Calu3 (cell line): ENCODE measurements at regions not wholly inside any gene's neighbourhood (a gene's known extent, or its start where the extent isn't known, plus 50 kb on each side); places are given as distances from the start of the nearest gene placed in this dataset.

ENCODE experiments used
- BruUV-seq: library from RNA; stranded (reverse); fragments of 400-500 nt; replicated peaks from 2 replicates; lab custom pipeline; 2021; lab: Mats Ljungman, UMichigan
- CTCF ChIA-PET: fragments of 300-600 bp; sonication (Branson Sonifier 250); formaldehyde crosslinking; loops from one replicate; lab custom pipeline; 2022; ENCODE audit warnings: antibody characterized with exemption; lab: Charles Lee
- DNase-seq: peaks from one replicate; pipeline ENCODE4 v3.0.0; 2022
- H3K27ac Mint-ChIP-seq: one replicate; pipeline ENCODE4 v1.8.0; 2022; ENCODE audit warnings: mixed read lengths; ENCODE audit not compliant: unreplicated experiment
- H3K27me3 Mint-ChIP-seq: one replicate; pipeline ENCODE4 v1.8.0; 2022; ENCODE audit warnings: mixed read lengths; ENCODE audit not compliant: unreplicated experiment
- H3K36me3 Mint-ChIP-seq: one replicate; pipeline ENCODE4 v1.8.0; 2022; ENCODE audit warnings: mild to moderate bottlenecking, moderate library complexity, mixed read lengths; ENCODE audit not compliant: insufficient read depth, unreplicated experiment
- H3K4me1 Mint-ChIP-seq: one replicate; pipeline ENCODE4 v1.8.0; 2022; ENCODE audit warnings: mild to moderate bottlenecking, low read depth, mixed read lengths; ENCODE audit not compliant: unreplicated experiment
- H3K4me3 Mint-ChIP-seq: one replicate; pipeline ENCODE4 v1.8.0; 2022; ENCODE audit warnings: mild to moderate bottlenecking, low read depth, moderate library complexity, mixed read lengths; ENCODE audit not compliant: unreplicated experiment
- H3K9me3 Mint-ChIP-seq: one replicate; pipeline ENCODE4 v1.8.0; 2022; ENCODE audit warnings: low read depth, mixed read lengths; ENCODE audit not compliant: unreplicated experiment
- CTCF ChIP-seq: fragments of 200-600 bp; IDR thresholded peaks from one replicate; pipeline ENCODE4 v1.8.0; 2022; ENCODE audit warnings: antibody characterized with exemption; ENCODE audit not compliant: unreplicated experiment
- intact Hi-C: fragments of 100-400 bp; cut with micrococcal nuclease; formaldehyde crosslinking; loops from one replicate; pipeline ENCODE4 v1.10.0; 2022; ENCODE audit not compliant: unreplicated experiment

DNA sequence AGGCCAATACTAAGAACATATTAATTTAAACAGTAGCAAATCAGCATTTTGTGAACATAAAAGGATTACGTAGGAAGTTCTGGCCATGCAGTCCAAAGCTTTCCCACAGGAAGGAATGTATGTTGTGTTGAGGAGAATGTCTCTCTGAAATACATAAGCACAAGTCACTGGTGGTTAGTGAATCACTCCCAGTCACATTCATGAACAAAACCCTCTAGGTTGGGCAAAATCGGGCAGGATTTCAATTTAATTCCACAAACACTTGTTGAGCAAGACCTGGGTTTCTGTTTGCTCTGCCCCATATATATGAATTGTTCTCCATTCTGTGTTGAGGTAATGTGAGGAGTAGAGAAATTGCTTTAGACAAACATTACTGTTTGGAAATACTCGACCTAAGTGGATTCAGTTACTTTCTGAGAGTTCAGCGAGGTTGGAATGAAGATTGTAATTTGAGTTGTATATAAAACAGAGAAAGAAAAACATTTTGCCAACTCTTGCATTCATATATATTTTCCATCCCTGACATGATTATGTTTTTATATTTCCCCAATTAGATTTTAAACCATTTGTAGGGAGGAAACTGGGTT lies 127.6 kb upstream of the RPS23 start:
- H3K9me3 Mint-ChIP-seq = no peaks in the 10 kb centered on the region
- BruUV-seq = no TSS peak
- H3K27me3 Mint-ChIP-seq = no peaks in the 10 kb centered on the region
- CTCF ChIA-PET = no interaction called here
- H3K27ac Mint-ChIP-seq = peak overlapping the region; percentile 88
- intact Hi-C loops = no loop called here
- peak overlapping the region; percentile 6 for H3K4me3 Mint-ChIP-seq
- no peaks in the 10 kb centered on the region for H3K36me3 Mint-ChIP-seq
- TF ChIP-seq CTCF = no peak
- H3K4me1 Mint-ChIP-seq = peaks cover 25% of the 10 kb centered on the region
- DNase-seq = no peak

- no TSS peak for BruUV-seq
- intact Hi-C loops = no loop called here
- CTCF ChIA-PET = no interaction called here
- no peaks in the 10 kb centered on the region for H3K36me3 Mint-ChIP-seq
- no peaks in the 10 kb centered on the region for H3K27me3 Mint-ChIP-seq
- H3K9me3 Mint-ChIP-seq = no peaks in the 10 kb centered on the region
- peaks cover 25% of the 10 kb centered on the region for H3K4me1 Mint-ChIP-seq
- H3K27ac Mint-ChIP-seq = peak overlapping the region; percentile 88
- no peak overlapping the region for H3K4me3 Mint-ChIP-seq
- no peak for TF ChIP-seq CTCF
- no peak for DNase-seq
Measured at GRCh38 chr5:82405161-82405560, 127.0 kb upstream of the RPS23 start.

DNA sequence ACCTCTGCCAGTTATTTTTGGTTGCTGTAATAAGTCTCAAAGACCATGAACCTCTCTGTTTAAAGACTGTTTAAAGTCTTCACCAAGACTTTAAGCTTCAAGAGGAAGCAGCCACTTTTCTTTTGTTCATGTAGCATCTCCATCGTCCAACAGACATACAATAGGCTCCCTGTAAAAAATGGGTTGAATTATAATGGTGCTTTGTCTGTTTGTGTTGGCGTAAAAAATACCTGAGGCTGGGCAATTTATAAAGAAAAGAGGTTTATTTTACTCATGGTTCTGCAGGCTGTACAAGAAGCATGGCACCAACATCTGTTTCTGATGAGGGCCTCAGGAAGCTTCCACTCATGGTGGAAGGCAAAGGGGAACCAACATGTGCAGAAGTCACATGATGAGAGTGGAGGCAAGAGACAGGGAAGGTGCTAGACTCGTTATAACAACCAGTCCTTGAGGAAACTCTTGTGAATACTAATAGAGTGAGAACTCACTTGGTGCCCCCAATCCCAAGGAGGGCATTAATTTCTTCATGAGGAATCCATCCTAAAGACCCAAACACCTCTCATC lies 126.3 kb upstream of the RPS23 start:
- no TSS peak for BruUV-seq
- no peak for TF ChIP-seq CTCF
- H3K4me3 Mint-ChIP-seq = no peak overlapping the region
- H3K4me1 Mint-ChIP-seq = peaks cover 27% of the 10 kb centered on the region
- CTCF ChIA-PET = no interaction called here
- no peak overlapping the region for H3K27ac Mint-ChIP-seq
- H3K9me3 Mint-ChIP-seq = no peaks in the 10 kb centered on the region
- H3K36me3 Mint-ChIP-seq = no peaks in the 10 kb centered on the region
- H3K27me3 Mint-ChIP-seq = no peaks in the 10 kb centered on the region
- no peak for DNase-seq
- intact Hi-C loops = no loop called here

DNA sequence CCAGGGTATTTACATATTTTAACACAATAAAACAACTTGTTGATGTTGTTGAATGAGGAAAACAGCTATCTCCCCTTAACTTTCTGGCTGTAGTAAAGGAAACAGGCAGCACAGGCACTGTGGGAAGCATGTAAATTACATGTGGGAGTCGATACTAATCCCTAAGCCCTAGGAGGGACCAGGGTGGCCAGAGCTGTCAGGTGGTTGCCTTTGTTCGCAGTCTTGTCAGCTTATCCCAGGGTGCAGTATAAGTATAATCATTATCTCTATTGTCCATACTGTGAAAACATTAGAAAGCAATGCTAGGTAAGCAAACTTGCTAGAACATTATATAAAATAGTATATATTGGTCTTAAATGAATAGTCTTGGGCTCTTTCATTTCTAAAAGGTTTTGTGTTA lies 125.6 kb upstream of the RPS23 start:
- Mint-ChIP-seq H3K4me1 (peaks cover 34% of the 10 kb centered on the region), H3K9me3 (no peaks in the 10 kb centered on the region), H3K36me3 (no peaks in the 10 kb centered on the region), H3K4me3 (no peak overlapping the region), H3K27me3 (no peaks in the 10 kb centered on the region), H3K27ac (no peak overlapping the region)
- no peak for DNase-seq
- BruUV-seq = no TSS peak
- CTCF ChIA-PET = no interaction called here
- intact Hi-C loops = no loop called here
- TF ChIP-seq CTCF = no peak
